ENCODE measurements at regions not wholly inside any gene's neighbourhood (a gene's known extent, or its start where the extent isn't known, plus 50 kb on each side); places are given as distances from the start of the nearest gene placed in this dataset.

GRCh38 chr13:104733427-104733826 lies 1667.2 kb upstream of the SLC10A2 start:
- ATAC-seq (replicated peaks) (no peak), DNase-seq (no peak)
- Mint-ChIP-seq H3K9me3 (peaks cover 0 to 2% of the 10 kb centered on the region in 2 donors), H3K4me3 (no peak overlapping the region), H3K4me1 (no peaks in the 10 kb centered on the region), H3K27me3 (no peaks in the 10 kb centered on the region), H3K27ac (no peak overlapping the region), H3K36me3 (no peaks in the 10 kb centered on the region)

- H3K4me3 Mint-ChIP-seq: no peak overlapping the region
- no peaks in the 10 kb centered on the region for H3K27me3 Mint-ChIP-seq
- no peaks in the 10 kb centered on the region for H3K36me3 Mint-ChIP-seq
- peaks cover 0 to 4% of the 10 kb centered on the region in 2 donors for H3K9me3 Mint-ChIP-seq
- DNase-seq (no peak), ATAC-seq (replicated peaks) (no peak)
- H3K27ac Mint-ChIP-seq: no peak overlapping the region
- no peaks in the 10 kb centered on the region for H3K4me1 Mint-ChIP-seq
Observed at GRCh38 chr13:104715111-104715510, 1648.9 kb upstream of the SLC10A2 start.

GRCh38 chr13:104705031-104705750 lies 1639.0 kb upstream of the SLC10A2 start:
- no peaks in the 10 kb centered on the region for H3K27me3 Mint-ChIP-seq
- H3K9me3 Mint-ChIP-seq: no peaks in the 10 kb centered on the region
- H3K36me3 Mint-ChIP-seq: no peaks in the 10 kb centered on the region
- ATAC-seq (replicated peaks) (no peak), DNase-seq (no peak)
- H3K4me1 Mint-ChIP-seq: no peaks in the 10 kb centered on the region
- H3K4me3 Mint-ChIP-seq: no peak overlapping the region
- no peak overlapping the region for H3K27ac Mint-ChIP-seq

- Mint-ChIP-seq H3K4me1 (no peaks in the 10 kb centered on the region), H3K27me3 (no peaks in the 10 kb centered on the region), H3K9me3 (peaks cover 0 to 4% of the 10 kb centered on the region in 2 donors), H3K27ac (no peak overlapping the region), H3K4me3 (no peak overlapping the region), H3K36me3 (no peaks in the 10 kb centered on the region)
- no peak for DNase-seq
- ATAC-seq (replicated peaks): no peak
Observed at GRCh38 chr13:104701591-104701990, 1635.4 kb upstream of the SLC10A2 start.

- Mint-ChIP-seq H3K27ac (no peak overlapping the region), H3K4me3 (no peak overlapping the region), H3K4me1 (no peaks in the 10 kb centered on the region), H3K36me3 (no peaks in the 10 kb centered on the region), H3K27me3 (no peaks in the 10 kb centered on the region), H3K9me3 (peaks cover 0 to 6% of the 10 kb centered on the region in 2 donors)
- no peak for DNase-seq
- ATAC-seq (replicated peaks): no peak
Observed at GRCh38 chr13:104694397-104694796, 1628.2 kb upstream of the SLC10A2 start.

- Mint-ChIP-seq H3K27ac (no peak overlapping the region), H3K27me3 (no peaks in the 10 kb centered on the region), H3K36me3 (no peaks in the 10 kb centered on the region), H3K4me1 (no peaks in the 10 kb centered on the region), H3K4me3 (no peak overlapping the region), H3K9me3 (peaks cover 0 to 6% of the 10 kb centered on the region in 2 donors)
- ATAC-seq (replicated peaks): no peak
- DNase-seq: no peak
Observed at GRCh38 chr13:104693126-104693525, 1626.9 kb upstream of the SLC10A2 start.

GRCh38 chr13:104691767-104692467 lies 1625.7 kb upstream of the SLC10A2 start:
- H3K4me3 Mint-ChIP-seq: no peak overlapping the region
- peaks cover 0 to 2% of the 10 kb centered on the region in 2 donors for H3K9me3 Mint-ChIP-seq
- H3K27ac Mint-ChIP-seq: no peak overlapping the region
- no peaks in the 10 kb centered on the region for H3K36me3 Mint-ChIP-seq
- no peak for ATAC-seq (replicated peaks)
- no peaks in the 10 kb centered on the region for H3K4me1 Mint-ChIP-seq
- no peaks in the 10 kb centered on the region for H3K27me3 Mint-ChIP-seq
- DNase-seq: no peak

- ATAC-seq (replicated peaks) (no peak), DNase-seq (no peak)
- H3K27me3 Mint-ChIP-seq: no peaks in the 10 kb centered on the region
- no peaks in the 10 kb centered on the region for H3K9me3 Mint-ChIP-seq
- no peaks in the 10 kb centered on the region for H3K36me3 Mint-ChIP-seq
- H3K27ac Mint-ChIP-seq: no peak overlapping the region
- H3K4me1 Mint-ChIP-seq: no peaks in the 10 kb centered on the region
- H3K4me3 Mint-ChIP-seq: no peak overlapping the region
Observed at GRCh38 chr13:104686484-104686883, 1620.3 kb upstream of the SLC10A2 start.

GRCh38 chr13:104683789-104684188 lies 1617.6 kb upstream of the SLC10A2 start:
- H3K27ac Mint-ChIP-seq: no peak overlapping the region
- H3K36me3 Mint-ChIP-seq: no peaks in the 10 kb centered on the region
- H3K9me3 Mint-ChIP-seq: peaks cover 0 to 1% of the 10 kb centered on the region in 2 donors

GRCh38 chr13:104678161-104678560 lies 1611.9 kb upstream of the SLC10A2 start:
- Mint-ChIP-seq H3K4me3 (no peak overlapping the region), H3K4me1 (no peaks in the 10 kb centered on the region), H3K27ac (no peak overlapping the region), H3K9me3 (peaks cover 5% of the 10 kb centered on the region in 2 donors), H3K27me3 (no peaks in the 10 kb centered on the region), H3K36me3 (no peaks in the 10 kb centered on the region)
- DNase-seq (no peak), ATAC-seq (replicated peaks) (no peak)

More at GRCh38 chr13:104683789-104684188, 1617.6 kb upstream of the SLC10A2 start:
- no peaks in the 10 kb centered on the region for H3K4me1 Mint-ChIP-seq
- no peaks in the 10 kb centered on the region for H3K27me3 Mint-ChIP-seq
- ATAC-seq (replicated peaks) (no peak), DNase-seq (no peak)
- no peak overlapping the region for H3K4me3 Mint-ChIP-seq

- Mint-ChIP-seq H3K27ac (no peak overlapping the region), H3K27me3 (no peaks in the 10 kb centered on the region), H3K4me1 (no peaks in the 10 kb centered on the region), H3K4me3 (no peak overlapping the region), H3K9me3 (peaks cover 3 to 4% of the 10 kb centered on the region in 2 donors), H3K36me3 (no peaks in the 10 kb centered on the region)
- no peak for DNase-seq
- ATAC-seq (replicated peaks): no peak
Observed at GRCh38 chr13:104671901-104672300, 1605.7 kb upstream of the SLC10A2 start.

- no peak overlapping the region for H3K4me3 Mint-ChIP-seq
- H3K36me3 Mint-ChIP-seq: no peaks in the 10 kb centered on the region
- H3K27ac Mint-ChIP-seq: no peak overlapping the region
- no peaks in the 10 kb centered on the region for H3K27me3 Mint-ChIP-seq
- DNase-seq (no peak), ATAC-seq (replicated peaks) (no peak)
- peaks cover 0 to 1% of the 10 kb centered on the region in 2 donors for H3K9me3 Mint-ChIP-seq
- H3K4me1 Mint-ChIP-seq: no peaks in the 10 kb centered on the region
Observed at GRCh38 chr13:104657196-104657595, 1591.0 kb upstream of the SLC10A2 start.

GRCh38 chr13:104650431-104650830 lies 1584.2 kb upstream of the SLC10A2 start:
- Mint-ChIP-seq H3K27me3 (no peaks in the 10 kb centered on the region), H3K4me3 (no peak overlapping the region), H3K9me3 (peaks cover 0 to 5% of the 10 kb centered on the region in 2 donors), H3K27ac (no peak overlapping the region), H3K4me1 (no peaks in the 10 kb centered on the region), H3K36me3 (no peaks in the 10 kb centered on the region)
- DNase-seq: no peak
- no peak for ATAC-seq (replicated peaks)

GRCh38 chr13:104648291-104648690 lies 1582.1 kb upstream of the SLC10A2 start:
- H3K36me3 Mint-ChIP-seq: no peaks in the 10 kb centered on the region
- no peak overlapping the region for H3K27ac Mint-ChIP-seq
- no peaks in the 10 kb centered on the region for H3K4me1 Mint-ChIP-seq

GRCh38 chr13:104645786-104646185 lies 1579.6 kb upstream of the SLC10A2 start:
- Mint-ChIP-seq H3K4me3 (no peak overlapping the region), H3K4me1 (no peaks in the 10 kb centered on the region), H3K9me3 (peaks cover 0 to 3% of the 10 kb centered on the region in 2 donors), H3K27me3 (no peaks in the 10 kb centered on the region), H3K27ac (no peak overlapping the region), H3K36me3 (no peaks in the 10 kb centered on the region)
- ATAC-seq (replicated peaks) (no peak), DNase-seq (no peak)

More at GRCh38 chr13:104648291-104648690, 1582.1 kb upstream of the SLC10A2 start:
- no peaks in the 10 kb centered on the region for H3K27me3 Mint-ChIP-seq
- no peak for DNase-seq
- H3K9me3 Mint-ChIP-seq: peaks cover 0 to 3% of the 10 kb centered on the region in 2 donors
- no peak overlapping the region for H3K4me3 Mint-ChIP-seq
- ATAC-seq (replicated peaks): no peak
